Stimulated activated CD8-positive, alpha-beta memory T cell treated with anti-CD3 and anti-CD28 coated beads, Interleukin-4, amount 100 ng/mL, for 24 hours (primary cell): ENCODE measurements at regions not wholly inside any gene's neighbourhood (a gene's known extent, or its start where the extent isn't known, plus 50 kb on each side); places are given as distances from the start of the nearest gene placed in this dataset.
"Not testable (repeated sequence)": the region's sequence is repeated elsewhere in the genome, so short reads cannot be mapped to it uniquely, and the experiment has no call there.

Source experiments
- DNase-seq: peaks from one replicate; pipeline ENCODE4 v3.0.0-alpha.2; 2020; ENCODE audit warnings: low read depth

- no peak for DNase-seq
Measured at GRCh38 chr10:131019696-131020095, 291.8 kb downstream of the TCERG1L start.

- DNase-seq, result no peak
Measured at GRCh38 chr10:131020775-131021174, 290.7 kb downstream of the TCERG1L start.

GRCh38 chr10:131021246-131021895 is 290.1 kb downstream of the TCERG1L start:
- DNase-seq, result no peak

- no peak for DNase-seq
Measured at GRCh38 chr10:131021969-131022368, 289.6 kb downstream of the TCERG1L start.

- no peak for DNase-seq
Measured at GRCh38 chr10:131022369-131022768, 289.2 kb downstream of the TCERG1L start.

GRCh38 chr10:131022981-131023380 is 288.5 kb downstream of the TCERG1L start:
- DNase-seq, result no peak

GRCh38 chr10:131024259-131025131 is 287.0 kb downstream of the TCERG1L start:
- DNase-seq, result no peak

- no peak for DNase-seq
Measured at GRCh38 chr10:131025333-131025732, 286.2 kb downstream of the TCERG1L start.

GRCh38 chr10:131027256-131027655 is 284.3 kb downstream of the TCERG1L start:
- no peak for DNase-seq

GRCh38 chr10:131031346-131031745 is 280.2 kb downstream of the TCERG1L start:
- DNase-seq, result no peak

GRCh38 chr10:131032329-131033165 is 279.0 kb downstream of the TCERG1L start:
- no peak for DNase-seq

GRCh38 chr10:131033166-131034085 is 278.1 kb downstream of the TCERG1L start:
- DNase-seq, result no peak

GRCh38 chr10:131034451-131034850 is 277.1 kb downstream of the TCERG1L start:
- no peak for DNase-seq

- no peak for DNase-seq
Measured at GRCh38 chr10:131035779-131036178, 275.7 kb downstream of the TCERG1L start.

- no peak for DNase-seq
Measured at GRCh38 chr10:131038056-131038455, 273.5 kb downstream of the TCERG1L start.

- DNase-seq, result no peak
Measured at GRCh38 chr10:131041031-131041430, 270.5 kb downstream of the TCERG1L start.

- DNase-seq, result no peak
Measured at GRCh38 chr10:131041441-131041840, 270.1 kb downstream of the TCERG1L start.

GRCh38 chr10:131042015-131042414 is 269.5 kb downstream of the TCERG1L start:
- DNase-seq, result not testable (repeated sequence)
